Epithelial cell of esophagus (primary cell): ENCODE measurements at regions not wholly inside any gene's neighbourhood (a gene's known extent, or its start where the extent isn't known, plus 50 kb on each side); places are given as distances from the start of the nearest gene placed in this dataset.

Experiments
- DNase-seq: peaks from one replicate; pipeline ENCODE4 v3.0.0; 2010; ENCODE audit warnings: low read depth
- H3K4me3 ChIP-seq: 2 replicates; pipeline ENCODE4 v1.5.1; 2011; ENCODE audit warnings: mild to moderate bottlenecking, low read length, control low read depth
- CTCF ChIP-seq: IDR thresholded peaks from 2 replicates; pipeline ENCODE4 v1.5.1; 2011; ENCODE audit warnings: low read depth, mild to moderate bottlenecking, low read length, control low read depth, inconsistent platforms; ENCODE audit not compliant: insufficient read depth; ENCODE audit errors: missing control alignments

- DNase-seq = no peak
- no peak for TF ChIP-seq CTCF
Measured at GRCh38 chr4:108473163-108473720, 147.1 kb upstream of the RPL34 start.

GRCh38 chr4:108466936-108467902 lies 153.2 kb upstream of the RPL34 start:
- no peak for TF ChIP-seq CTCF
- peak; percentile 70 for DNase-seq
- no peak overlapping the region for H3K4me3 ChIP-seq

More at GRCh38 chr4:108473163-108473720, 147.1 kb upstream of the RPL34 start:
- H3K4me3 ChIP-seq = no peak overlapping the region

GRCh38 chr4:108465886-108466500 lies 154.4 kb upstream of the RPL34 start:
- no peak overlapping the region for H3K4me3 ChIP-seq
- TF ChIP-seq CTCF = no peak
- no peak for DNase-seq

- no peak overlapping the region for H3K4me3 ChIP-seq
- TF ChIP-seq CTCF = no peak
- DNase-seq = no peak
Measured at GRCh38 chr4:108458681-108459080, 161.7 kb upstream of the RPL34 start.

GRCh38 chr4:108454227-108454626 lies 166.1 kb upstream of the RPL34 start:
- DNase-seq = no peak
- no peak overlapping the region for H3K4me3 ChIP-seq
- TF ChIP-seq CTCF = no peak

GRCh38 chr4:108453366-108453765 lies 167.0 kb upstream of the RPL34 start:
- no peak for TF ChIP-seq CTCF
- H3K4me3 ChIP-seq = no peak overlapping the region
- DNase-seq = no peak
